T-helper 17 cell (primary cell): ENCODE measurements at regions not wholly inside any gene's neighbourhood (a gene's known extent, or its start where the extent isn't known, plus 50 kb on each side); places are given as distances from the start of the nearest gene placed in this dataset.
"Not testable (repeated sequence)": the region's sequence is repeated elsewhere in the genome, so short reads cannot be mapped to it uniquely, and the experiment has no call there.

Source experiments
- ATAC-seq: fragments of 150-1000 bp; cut with Tn5 transposase; 2 replicates; pipeline ENCODE4 v1.10.0; 2021; ENCODE audit warnings: mild to moderate bottlenecking, moderate library complexity
- DNase-seq, 3 donors: peaks; one replicate each; pipeline versions ENCODE4 v3.0.0 to v3.0.0-alpha.2; 2020 to 2021
- H3K9me3 ChIP-seq: one replicate; pipeline ENCODE4 v1.7.0; 2013; ENCODE audit warnings: low read length, mild to moderate bottlenecking; ENCODE audit not compliant: control insufficient read depth, poor library complexity, severe bottlenecking
- H3K27ac Mint-ChIP-seq: one replicate; pipeline ENCODE4 v1.8.0; 2022; ENCODE audit warnings: mild to moderate bottlenecking, moderate library complexity, mixed read lengths
- H3K27me3 Mint-ChIP-seq: one replicate; pipeline ENCODE4 v1.8.0; 2022; ENCODE audit warnings: mixed read lengths
- H3K36me3 Mint-ChIP-seq: one replicate; pipeline ENCODE4 v1.8.0; 2022; ENCODE audit warnings: low read depth, mixed read lengths
- H3K4me1 Mint-ChIP-seq: one replicate; pipeline ENCODE4 v1.8.0; 2022; ENCODE audit warnings: mild to moderate bottlenecking, mixed read lengths
- H3K4me3 Mint-ChIP-seq: one replicate; pipeline ENCODE4 v1.8.0; 2022; ENCODE audit warnings: mild to moderate bottlenecking, moderate library complexity, mixed read lengths

DNA sequence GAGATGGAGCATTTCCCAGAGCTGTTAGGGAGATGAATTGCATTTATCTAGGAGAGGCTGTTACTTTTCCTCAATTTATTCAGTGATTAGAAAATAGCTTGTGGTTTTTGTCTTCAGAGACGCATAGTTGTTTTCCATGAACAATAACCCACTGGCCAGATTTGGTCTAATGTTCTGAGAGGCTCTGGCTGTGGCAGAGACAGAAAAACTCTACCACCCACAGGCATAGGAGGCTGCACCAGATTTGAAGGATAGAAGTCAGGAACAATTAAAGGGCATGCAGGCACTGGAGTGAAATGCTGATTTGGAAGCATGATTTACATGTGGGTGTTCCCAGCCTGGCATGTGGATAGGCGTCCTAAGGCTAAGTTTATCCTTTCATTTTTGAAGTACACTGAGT is 143.5 kb downstream of the NFKBIZ start:
- Mint-ChIP-seq H3K27me3 (peaks cover 13% of the 10 kb centered on the region), H3K4me3 (no peak overlapping the region), H3K4me1 (peaks cover 8% of the 10 kb centered on the region), H3K27ac (no peak overlapping the region), H3K36me3 (peaks cover 4% of the 10 kb centered on the region)
- ATAC-seq (no peak), DNase-seq (no peak)
- H3K9me3 ChIP-seq: no peaks in the 10 kb centered on the region

DNA sequence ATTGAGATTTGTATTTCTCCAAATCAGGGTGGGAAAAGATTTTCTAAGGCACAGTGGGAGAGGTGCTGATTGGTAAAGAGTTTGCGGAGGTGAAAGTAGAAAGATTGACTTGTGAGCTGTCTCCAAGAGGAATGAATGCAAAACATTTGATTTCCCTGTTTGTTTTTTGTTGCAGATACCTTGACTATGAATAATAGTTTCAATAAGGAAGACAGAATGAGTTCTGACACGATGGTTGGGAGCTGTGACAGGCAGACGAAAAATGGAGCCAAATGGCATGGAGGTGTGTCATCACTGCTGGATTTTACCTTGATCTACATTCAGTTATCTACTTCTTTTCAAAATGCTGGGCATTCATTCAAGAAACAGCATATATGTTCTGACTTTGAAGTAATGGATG is 145.1 kb downstream of the NFKBIZ start:
- Mint-ChIP-seq H3K4me1 (peaks cover 6% of the 10 kb centered on the region), H3K36me3 (peaks cover 3% of the 10 kb centered on the region), H3K27ac (no peak overlapping the region), H3K27me3 (peaks cover 13% of the 10 kb centered on the region), H3K4me3 (no peak overlapping the region)
- no peaks in the 10 kb centered on the region for H3K9me3 ChIP-seq
- no peak for DNase-seq
- no peak for ATAC-seq

DNA sequence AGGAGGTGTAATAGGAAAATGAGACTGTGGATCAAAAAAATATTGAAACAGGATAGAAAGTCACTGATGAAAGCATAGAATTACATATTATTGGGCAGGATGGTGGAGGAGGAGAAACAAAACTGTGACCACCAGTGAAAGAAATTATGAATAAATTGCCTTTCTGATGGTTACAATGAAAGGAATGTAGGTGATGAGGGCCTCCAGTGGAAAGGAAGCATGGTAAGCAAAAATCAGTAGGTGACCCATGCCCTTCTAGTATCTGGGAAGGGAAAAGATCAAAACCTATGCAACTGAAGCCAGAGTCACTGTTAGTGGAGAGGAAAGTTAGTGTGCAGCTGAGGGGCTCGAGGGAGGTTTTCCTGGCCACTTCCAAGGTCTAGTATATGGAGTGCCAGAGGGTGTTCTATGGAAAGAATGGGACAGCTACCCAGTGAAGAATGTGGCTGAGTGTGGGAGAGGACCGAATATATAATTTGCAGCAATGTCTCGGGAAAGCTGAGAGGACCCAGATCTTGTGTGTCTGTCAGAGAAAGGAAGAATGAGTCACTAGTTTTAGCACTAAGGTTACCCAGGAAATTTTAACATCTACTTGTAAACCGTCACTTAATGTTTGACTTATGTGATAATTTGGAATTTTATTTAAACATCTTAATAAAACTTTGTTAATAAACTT is 146.2 kb downstream of the NFKBIZ start:
- Mint-ChIP-seq H3K36me3 (peaks cover 2% of the 10 kb centered on the region), H3K27ac (no peak overlapping the region), H3K27me3 (peaks cover 13% of the 10 kb centered on the region), H3K4me3 (no peak overlapping the region), H3K4me1 (peaks cover 2% of the 10 kb centered on the region)
- H3K9me3 ChIP-seq: no peaks in the 10 kb centered on the region
- DNase-seq (no peak), ATAC-seq (no peak)

DNA sequence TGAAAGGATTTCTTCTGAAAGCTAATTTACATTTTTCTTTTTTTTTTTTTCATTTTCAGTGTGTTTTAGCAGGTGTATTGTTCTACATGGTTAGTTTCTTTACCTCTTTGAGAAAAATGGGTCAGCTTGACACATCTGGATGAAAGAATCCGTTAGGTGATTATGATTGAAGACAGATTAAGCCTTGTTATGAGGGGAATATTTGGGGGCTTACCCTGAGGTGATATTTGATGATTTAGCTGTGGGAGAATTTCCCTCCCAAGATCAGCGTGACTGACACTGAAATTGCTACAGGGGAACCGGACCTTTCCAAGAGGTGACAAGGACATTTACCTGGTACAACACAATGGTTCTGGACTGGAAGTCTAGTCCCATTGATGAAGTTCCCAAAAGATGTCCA is 147.5 kb downstream of the NFKBIZ start:
- Mint-ChIP-seq H3K36me3 (peaks cover 2% of the 10 kb centered on the region), H3K27me3 (peaks cover 13% of the 10 kb centered on the region), H3K4me3 (no peak overlapping the region), H3K4me1 (peaks cover 2% of the 10 kb centered on the region), H3K27ac (no peak overlapping the region)
- H3K9me3 ChIP-seq: no peaks in the 10 kb centered on the region
- DNase-seq (no peak), ATAC-seq (no peak)

DNA sequence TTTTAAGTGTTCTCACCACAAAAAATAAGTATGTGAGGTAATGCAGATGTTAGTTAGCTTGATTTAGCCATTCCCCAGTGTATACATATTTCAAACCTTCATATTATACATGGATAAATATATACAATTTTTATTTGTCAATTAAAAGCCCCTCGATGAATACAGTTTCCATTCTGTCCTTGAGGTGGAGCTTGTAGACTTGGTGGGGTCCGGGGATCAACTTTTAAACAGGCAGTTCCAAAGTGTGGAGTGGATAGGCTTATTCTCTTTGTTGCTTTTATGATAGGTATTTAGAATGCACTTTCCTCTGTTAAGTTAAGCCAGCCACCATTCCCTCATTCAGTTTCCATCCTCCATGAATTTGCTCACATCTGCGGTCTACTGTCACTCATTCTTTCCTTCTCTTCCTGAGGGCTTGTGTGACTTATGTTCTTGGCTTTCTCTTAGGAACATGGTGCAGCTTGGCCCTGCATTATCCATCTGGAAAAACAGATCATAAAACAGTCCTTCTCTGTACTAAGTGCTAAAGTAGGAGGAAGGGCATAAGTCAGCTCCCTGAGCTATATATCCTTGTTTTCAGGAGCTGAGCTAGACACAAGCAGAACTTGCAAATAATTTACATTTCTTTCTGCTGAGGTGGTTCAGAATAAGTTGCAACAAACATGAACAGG is 149.1 kb downstream of the NFKBIZ start:
- ATAC-seq (no peak), DNase-seq (no peak)
- Mint-ChIP-seq H3K4me1 (peaks cover 2% of the 10 kb centered on the region), H3K36me3 (peaks cover 2% of the 10 kb centered on the region), H3K27me3 (peaks cover 13% of the 10 kb centered on the region), H3K4me3 (no peak overlapping the region), H3K27ac (no peak overlapping the region)
- no peaks in the 10 kb centered on the region for H3K9me3 ChIP-seq

DNA sequence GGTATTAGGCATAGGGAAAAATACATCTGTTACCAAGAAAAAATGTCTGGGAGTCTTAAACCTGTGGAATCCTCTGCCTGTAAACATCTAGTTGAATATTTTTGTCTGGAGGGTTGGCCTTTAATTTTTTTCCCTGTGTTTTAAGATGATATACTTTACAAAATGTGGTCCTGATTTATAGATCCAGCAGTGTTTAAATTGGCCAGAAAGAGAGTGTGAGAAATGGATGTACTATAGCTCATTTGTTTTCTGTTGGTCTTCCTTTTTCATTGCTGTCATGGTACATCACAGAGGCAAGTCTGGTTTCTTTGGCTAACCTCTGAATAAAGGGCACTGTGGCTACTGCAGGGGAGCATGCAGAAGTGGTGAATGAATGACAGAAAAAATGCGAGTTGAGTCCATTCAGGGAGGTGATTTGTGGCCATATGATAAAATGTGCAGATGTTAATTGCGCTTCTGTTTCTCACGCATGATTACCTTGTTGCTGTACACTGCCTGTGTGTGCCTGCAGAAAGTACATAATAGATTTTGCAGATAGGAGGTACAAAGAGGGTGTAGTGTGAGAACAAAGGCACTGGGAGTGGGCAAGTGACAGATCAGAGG is 150.0 kb downstream of the NFKBIZ start:
- Mint-ChIP-seq H3K4me3 (no peak overlapping the region), H3K36me3 (peaks cover 2% of the 10 kb centered on the region), H3K27ac (no peak overlapping the region), H3K27me3 (peaks cover 13% of the 10 kb centered on the region), H3K4me1 (peaks cover 2% of the 10 kb centered on the region)
- ATAC-seq (no peak), DNase-seq (no peak)
- no peaks in the 10 kb centered on the region for H3K9me3 ChIP-seq

DNA sequence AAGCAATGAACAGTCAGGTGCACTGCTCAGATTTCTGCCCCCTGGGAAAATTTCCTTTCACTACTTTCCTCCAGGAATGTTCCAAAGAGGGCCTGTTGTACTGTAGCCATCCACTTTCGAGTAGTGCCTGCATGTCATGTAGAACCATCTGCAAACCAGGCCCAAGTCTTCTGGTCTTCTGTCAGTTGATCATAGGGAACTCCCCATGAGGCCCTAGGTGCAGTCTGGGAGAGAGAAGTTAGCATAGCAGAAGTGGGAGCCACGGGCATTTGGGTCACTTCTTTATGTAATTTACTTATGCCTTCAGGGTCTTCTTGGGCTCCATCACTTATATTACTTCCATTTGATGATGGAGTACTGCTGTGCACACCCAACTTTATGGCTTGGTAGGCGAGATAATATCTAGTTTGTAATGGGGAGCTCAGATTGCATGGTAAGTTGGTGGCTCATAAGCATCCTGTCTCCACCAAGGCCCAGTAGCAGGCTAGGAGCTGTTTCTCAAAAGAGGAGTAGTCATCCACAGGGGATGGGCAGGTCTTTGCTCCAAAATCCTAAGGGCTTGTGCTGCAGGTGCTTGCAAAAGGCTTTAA is 151.4 kb downstream of the NFKBIZ start:
- H3K9me3 ChIP-seq: no peaks in the 10 kb centered on the region
- Mint-ChIP-seq H3K4me3 (no peak overlapping the region), H3K4me1 (no peaks in the 10 kb centered on the region), H3K27ac (no peak overlapping the region), H3K27me3 (peaks cover 5% of the 10 kb centered on the region), H3K36me3 (no peaks in the 10 kb centered on the region)
- no peak for ATAC-seq
- DNase-seq: no peak

DNA sequence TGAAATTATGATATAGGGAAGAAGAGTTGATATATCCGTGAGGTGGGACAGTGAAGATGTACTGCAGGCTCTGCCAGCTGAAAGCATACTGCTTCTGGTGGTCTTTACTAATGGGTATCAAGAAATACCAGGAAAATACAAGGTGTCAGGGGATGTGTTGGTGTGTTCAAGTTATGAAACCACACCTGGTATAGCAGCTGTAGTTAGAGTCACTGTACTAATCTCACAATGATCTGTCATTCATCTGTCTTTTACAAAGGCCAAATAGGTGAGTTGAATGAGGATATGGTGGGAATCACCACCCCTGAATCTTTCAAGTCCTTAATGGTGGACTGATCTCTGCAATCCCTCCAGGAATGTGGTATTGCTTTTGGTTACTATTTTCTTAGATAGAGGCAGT is 152.7 kb downstream of the NFKBIZ start:
- Mint-ChIP-seq H3K4me3 (no peak overlapping the region), H3K36me3 (no peaks in the 10 kb centered on the region), H3K4me1 (no peaks in the 10 kb centered on the region), H3K27me3 (no peaks in the 10 kb centered on the region), H3K27ac (no peak overlapping the region)
- no peak for ATAC-seq
- no peaks in the 10 kb centered on the region for H3K9me3 ChIP-seq
- DNase-seq: no peak

DNA sequence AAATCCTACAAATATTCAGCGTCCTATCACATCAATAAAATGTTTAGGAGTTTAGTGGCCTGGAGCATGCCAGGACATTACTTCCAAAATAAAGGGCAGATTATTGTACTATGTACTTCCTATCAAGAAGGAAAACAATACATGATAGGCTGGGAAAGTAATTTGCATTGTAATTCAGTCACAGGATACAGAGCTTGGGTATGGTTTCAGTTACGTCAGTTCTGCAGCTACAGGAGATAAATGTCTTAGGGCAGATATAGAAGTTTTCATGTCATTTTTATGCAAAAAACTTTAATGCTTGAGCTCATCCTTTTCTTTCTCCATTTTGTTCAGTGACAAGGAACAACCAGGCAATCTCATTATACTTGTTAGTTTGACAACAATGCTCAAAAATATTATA is 155.2 kb downstream of the NFKBIZ start:
- Mint-ChIP-seq H3K27me3 (no peaks in the 10 kb centered on the region), H3K27ac (no peak overlapping the region), H3K4me1 (no peaks in the 10 kb centered on the region), H3K36me3 (no peaks in the 10 kb centered on the region), H3K4me3 (no peak overlapping the region)
- no peaks in the 10 kb centered on the region for H3K9me3 ChIP-seq
- no peak for DNase-seq
- ATAC-seq: no peak

DNA sequence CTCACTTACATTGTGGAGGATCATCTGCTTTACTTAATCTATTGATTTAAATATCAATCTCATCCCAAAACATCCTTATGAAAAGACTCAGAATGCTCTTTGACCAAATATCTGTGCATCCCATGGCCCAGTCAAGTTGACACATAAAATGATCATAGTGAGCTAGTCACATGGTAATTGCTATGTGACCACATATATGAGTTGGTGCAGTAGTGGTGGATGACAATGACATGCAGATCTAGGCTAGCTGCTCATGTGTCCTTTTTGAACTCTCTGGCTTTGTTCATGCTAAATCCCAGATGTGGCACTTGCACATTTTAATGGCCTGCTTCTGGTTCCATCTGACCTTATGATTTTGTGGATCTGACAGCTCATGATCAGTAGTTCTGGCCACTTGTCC is 156.2 kb downstream of the NFKBIZ start:
- no peak for DNase-seq

DNA sequence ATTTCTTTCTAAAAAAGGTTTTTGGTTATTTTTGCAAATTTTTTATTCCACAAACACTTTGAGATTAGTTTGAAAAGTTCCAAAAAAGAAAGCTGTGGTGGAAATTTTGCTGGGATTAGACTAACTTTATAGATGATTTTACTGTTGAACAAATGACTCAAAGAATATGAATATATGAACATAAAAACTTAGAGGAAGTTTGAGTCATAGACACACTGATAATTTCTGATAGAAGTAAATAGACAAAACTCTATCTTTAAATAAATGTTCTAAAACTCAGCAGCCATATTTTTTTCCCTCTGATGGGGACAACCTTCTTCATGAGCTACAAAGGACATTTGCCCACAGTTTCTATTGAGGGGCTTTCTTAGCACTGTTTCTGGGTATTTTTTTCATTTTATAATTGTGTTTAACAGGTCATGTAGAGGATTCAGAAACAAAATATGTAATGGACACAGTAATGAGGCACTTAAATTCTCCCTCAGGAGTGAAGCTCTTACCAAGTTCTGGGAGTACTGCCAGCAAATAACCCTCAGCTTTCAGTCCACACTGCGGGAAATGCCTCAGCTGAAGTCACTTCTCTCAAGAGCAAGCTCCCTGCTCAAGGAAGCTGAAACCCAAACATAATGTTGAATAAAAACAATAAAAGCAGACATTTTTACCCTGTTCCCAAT is 157.6 kb downstream of the NFKBIZ start:
- no peaks in the 10 kb centered on the region for H3K9me3 ChIP-seq
- Mint-ChIP-seq H3K36me3 (no peaks in the 10 kb centered on the region), H3K4me1 (no peaks in the 10 kb centered on the region), H3K27me3 (no peaks in the 10 kb centered on the region), H3K4me3 (no peak overlapping the region), H3K27ac (no peak overlapping the region)
- ATAC-seq: no peak
- no peak for DNase-seq

More for the DNA sequence above, 156.2 kb downstream of the NFKBIZ start:
- Mint-ChIP-seq H3K27me3 (no peaks in the 10 kb centered on the region), H3K4me3 (no peak overlapping the region), H3K36me3 (no peaks in the 10 kb centered on the region), H3K27ac (no peak overlapping the region), H3K4me1 (no peaks in the 10 kb centered on the region)
- ATAC-seq: no peak
- H3K9me3 ChIP-seq: no peaks in the 10 kb centered on the region

DNA sequence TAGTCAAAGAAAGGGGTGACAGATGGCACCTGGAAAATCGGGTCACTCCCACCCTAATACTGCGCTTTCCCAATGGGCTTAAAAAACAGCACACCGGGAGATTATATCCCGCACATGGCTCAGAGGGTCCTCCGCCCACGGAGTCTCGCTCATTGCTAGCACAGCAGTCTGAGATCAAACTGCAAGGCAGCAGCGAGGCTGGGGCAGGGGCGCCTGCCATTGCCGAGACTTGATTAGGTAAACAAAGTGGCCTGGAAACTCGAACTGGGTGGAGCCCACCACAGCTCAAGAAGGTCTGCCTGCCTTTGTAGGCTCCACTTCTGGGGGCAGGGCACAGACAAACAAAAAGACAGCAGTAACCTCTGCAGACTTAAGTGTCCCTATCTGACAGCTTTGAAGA is 159.1 kb downstream of the NFKBIZ start:
- not testable (repeated sequence) for H3K36me3 Mint-ChIP-seq, H3K9me3 ChIP-seq, DNase-seq, H3K4me1 Mint-ChIP-seq, H3K4me3 Mint-ChIP-seq, H3K27ac Mint-ChIP-seq, ATAC-seq, H3K27me3 Mint-ChIP-seq

DNA sequence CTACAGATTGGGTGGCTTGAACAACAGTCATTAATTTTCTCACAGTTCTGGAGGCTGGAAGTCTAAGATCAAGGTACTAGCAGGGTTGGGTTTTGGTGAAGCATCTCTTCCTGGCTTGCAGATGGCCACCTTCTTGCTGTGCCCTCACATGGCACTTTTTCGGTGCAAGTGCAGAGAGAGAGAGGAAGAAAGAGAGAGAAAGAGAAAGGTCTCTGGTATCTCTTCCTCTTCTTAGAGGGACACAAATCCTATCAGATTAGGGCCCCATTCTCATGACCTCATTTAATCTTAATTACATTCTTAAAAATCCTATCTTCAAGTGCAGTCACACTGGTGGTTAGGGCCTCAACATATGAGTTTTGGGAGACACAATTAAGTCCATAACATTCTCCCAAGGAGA is 167.1 kb downstream of the NFKBIZ start:
- Mint-ChIP-seq H3K4me1 (no peaks in the 10 kb centered on the region), H3K36me3 (no peaks in the 10 kb centered on the region), H3K27me3 (no peaks in the 10 kb centered on the region), H3K27ac (no peak overlapping the region), H3K4me3 (no peak overlapping the region)
- H3K9me3 ChIP-seq: no peaks in the 10 kb centered on the region
- no peak for ATAC-seq
- DNase-seq: no peak
